HG03103 (cell line): ENCODE measurements at regions not wholly inside any gene's neighbourhood (a gene's known extent, or its start where the extent isn't known, plus 50 kb on each side); places are given as distances from the start of the nearest gene placed in this dataset.

Experiments used
- ATAC-seq: cut with Tn5 transposase; IDR thresholded peaks from one replicate; pipeline ENCODE4 v1.9.1; 2021; ENCODE audit warnings: low read depth; ENCODE audit not compliant: unreplicated experiment

- no peak for ATAC-seq
Measured at GRCh38 chr2:16120591-16121180, 180.3 kb downstream of the MYCN start.

- no peak for ATAC-seq
Measured at GRCh38 chr2:16119741-16120140, 179.4 kb downstream of the MYCN start.

- no peak for ATAC-seq
Measured at GRCh38 chr2:16118611-16119590, 178.6 kb downstream of the MYCN start.

- no peak for ATAC-seq
Measured at GRCh38 chr2:16117791-16118610, 177.7 kb downstream of the MYCN start.

- ATAC-seq, result no peak
Measured at GRCh38 chr2:16117021-16117700, 176.8 kb downstream of the MYCN start.

GRCh38 chr2:16115881-16116830 lies 175.8 kb downstream of the MYCN start:
- ATAC-seq, result no peak

- no peak for ATAC-seq
Measured at GRCh38 chr2:16115291-16115690, 174.9 kb downstream of the MYCN start.

- no peak for ATAC-seq
Measured at GRCh38 chr2:16114836-16115235, 174.5 kb downstream of the MYCN start.

GRCh38 chr2:16114070-16114469 lies 173.7 kb downstream of the MYCN start:
- ATAC-seq, result no peak

GRCh38 chr2:16113568-16113967 lies 173.2 kb downstream of the MYCN start:
- no peak for ATAC-seq

GRCh38 chr2:16112972-16113560 lies 172.7 kb downstream of the MYCN start:
- no peak for ATAC-seq

GRCh38 chr2:16112251-16112971 lies 172.1 kb downstream of the MYCN start:
- ATAC-seq, result no peak

- no peak for ATAC-seq
Measured at GRCh38 chr2:16111838-16112210, 171.5 kb downstream of the MYCN start.

GRCh38 chr2:16109821-16110310 lies 169.5 kb downstream of the MYCN start:
- no peak for ATAC-seq

GRCh38 chr2:16109368-16109820 lies 169.0 kb downstream of the MYCN start:
- no peak for ATAC-seq

GRCh38 chr2:16107246-16107645 lies 166.9 kb downstream of the MYCN start:
- no peak for ATAC-seq

GRCh38 chr2:16106619-16107018 lies 166.3 kb downstream of the MYCN start:
- ATAC-seq, result no peak

GRCh38 chr2:16105669-16106281 lies 165.4 kb downstream of the MYCN start:
- ATAC-seq, result no peak
